ENCODE measurements at regions not wholly inside any gene's neighbourhood (a gene's known extent, or its start where the extent isn't known, plus 50 kb on each side); places are given as distances from the start of the nearest gene placed in this dataset.

DNA sequence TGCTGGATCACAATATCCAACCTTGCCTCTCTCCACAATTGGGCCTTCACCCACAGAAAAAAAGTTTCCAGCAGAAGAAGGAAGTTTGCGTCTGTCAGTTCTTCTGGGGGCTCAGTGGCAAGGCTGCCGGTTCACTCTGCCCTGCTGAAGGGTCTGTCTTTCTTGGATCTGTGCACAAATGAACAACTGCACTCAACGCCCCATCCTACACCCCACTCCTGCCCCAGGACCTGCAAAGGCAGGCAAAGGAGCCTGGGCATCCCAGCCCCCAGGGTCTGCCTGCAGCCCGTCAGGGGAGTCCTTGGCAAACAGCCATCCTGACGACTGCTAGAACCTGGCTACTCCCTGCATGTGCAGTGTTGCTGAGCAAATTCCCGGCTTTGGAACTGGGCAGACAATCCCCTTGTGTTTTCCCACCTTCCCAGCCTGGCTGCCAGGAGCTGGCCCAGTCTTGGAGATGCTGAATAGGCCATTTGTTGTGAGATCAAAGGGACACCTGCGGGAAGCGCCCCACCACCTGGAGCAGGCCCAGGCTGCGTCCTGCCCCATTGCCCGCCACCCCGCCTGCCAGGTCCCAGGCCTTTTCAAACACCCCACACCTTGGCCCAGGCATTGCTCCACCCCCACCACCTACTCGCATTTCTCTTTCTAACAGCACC lies 311.9 kb downstream of the BCL11B start:
- DNase-seq (ENCODE audit: insufficient read length, low spot score) (no peak), FAIRE-seq (no peak)
- TF ChIP-seq, protein P1, sequence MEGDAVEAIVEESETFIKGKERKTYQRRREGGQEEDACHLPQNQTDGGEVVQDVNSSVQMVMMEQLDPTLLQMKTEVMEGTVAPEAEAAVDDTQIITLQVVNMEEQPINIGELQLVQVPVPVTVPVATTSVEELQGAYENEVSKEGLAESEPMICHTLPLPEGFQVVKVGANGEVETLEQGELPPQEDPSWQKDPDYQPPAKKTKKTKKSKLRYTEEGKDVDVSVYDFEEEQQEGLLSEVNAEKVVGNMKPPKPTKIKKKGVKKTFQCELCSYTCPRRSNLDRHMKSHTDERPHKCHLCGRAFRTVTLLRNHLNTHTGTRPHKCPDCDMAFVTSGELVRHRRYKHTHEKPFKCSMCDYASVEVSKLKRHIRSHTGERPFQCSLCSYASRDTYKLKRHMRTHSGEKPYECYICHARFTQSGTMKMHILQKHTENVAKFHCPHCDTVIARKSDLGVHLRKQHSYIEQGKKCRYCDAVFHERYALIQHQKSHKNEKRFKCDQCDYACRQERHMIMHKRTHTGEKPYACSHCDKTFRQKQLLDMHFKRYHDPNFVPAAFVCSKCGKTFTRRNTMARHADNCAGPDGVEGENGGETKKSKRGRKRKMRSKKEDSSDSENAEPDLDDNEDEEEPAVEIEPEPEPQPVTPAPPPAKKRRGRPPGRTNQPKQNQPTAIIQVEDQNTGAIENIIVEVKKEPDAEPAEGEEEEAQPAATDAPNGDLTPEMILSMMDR (IDR thresholded peaks at IDR 0.05; ENCODE audit: insufficient read depth, missing control alignments) = no peak

DNA sequence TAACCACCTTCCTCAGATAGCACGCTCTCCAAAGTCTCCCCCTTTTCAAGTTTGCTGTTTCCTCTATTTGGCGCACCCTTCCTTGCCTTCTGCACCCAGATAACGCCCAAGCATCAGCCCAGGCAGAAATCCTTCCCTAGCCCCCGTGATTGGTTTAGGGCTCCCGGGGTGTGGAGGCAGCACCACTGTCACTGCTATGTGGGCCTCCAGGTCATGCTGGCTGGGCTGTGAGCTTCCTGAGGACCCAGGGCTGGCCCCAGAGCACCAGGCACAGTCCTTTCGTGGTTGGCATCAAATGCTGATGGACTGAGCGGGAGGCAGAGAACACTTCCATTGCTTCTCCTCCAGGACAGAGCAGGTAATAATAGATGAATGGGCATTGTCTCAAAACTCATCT lies 311.4 kb downstream of the BCL11B start:
- TF ChIP-seq, protein P1 (IDR thresholded peaks at IDR 0.05; ENCODE audit: insufficient read depth, missing control alignments) = no peak
- FAIRE-seq = no peak

DNA sequence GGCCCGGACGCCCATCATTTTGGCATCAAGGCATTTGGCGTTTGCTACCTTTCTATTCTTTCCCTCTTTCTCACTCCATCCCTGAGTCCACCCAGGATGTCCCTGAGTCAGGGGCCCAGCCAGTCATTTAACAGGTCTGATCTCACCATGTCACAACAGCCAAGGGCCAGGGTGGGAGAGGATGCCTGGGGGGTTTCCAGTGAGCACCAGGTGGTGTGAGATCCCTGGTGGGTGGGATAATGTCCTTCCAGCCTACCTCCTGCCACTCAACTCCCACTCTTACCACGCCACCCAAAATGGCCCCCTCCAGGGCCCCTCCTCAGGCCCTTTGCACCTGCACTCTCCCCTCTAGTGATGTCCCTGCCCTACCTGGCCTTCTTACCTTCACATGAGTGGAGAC lies 310.8 kb downstream of the BCL11B start:
- no peak for FAIRE-seq
- TF ChIP-seq, protein P1 (IDR thresholded peaks at IDR 0.05; ENCODE audit: insufficient read depth, missing control alignments) = no peak
- no peak for DNase-seq (ENCODE audit: insufficient read length, low spot score)

More for the DNA sequence above, 311.4 kb downstream of the BCL11B start:
- DNase-seq (ENCODE audit: insufficient read length, low spot score) = no peak

DNA sequence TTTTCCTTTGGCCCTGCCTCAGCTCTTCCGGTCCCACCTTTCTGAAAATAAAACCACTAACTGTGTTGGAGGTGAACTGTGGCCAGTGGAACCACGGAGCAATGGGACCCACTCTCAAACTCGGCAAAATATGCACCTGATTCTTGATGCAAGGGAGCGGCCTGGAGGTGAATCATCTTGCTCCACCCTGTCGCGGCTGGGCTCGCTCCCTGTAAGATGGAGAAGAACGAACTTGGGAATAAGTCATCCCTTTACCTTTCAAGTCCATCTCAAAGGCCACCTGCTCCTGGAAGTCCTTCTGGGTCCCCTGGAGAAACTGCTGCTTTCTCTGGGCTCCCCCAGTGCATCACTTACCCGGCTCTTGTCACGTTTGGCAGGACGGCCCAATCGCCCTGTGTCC lies 309.9 kb downstream of the BCL11B start:
- no peak for DNase-seq (ENCODE audit: insufficient read length, low spot score)
- TF ChIP-seq, protein P1 (IDR thresholded peaks at IDR 0.05; ENCODE audit: insufficient read depth, missing control alignments) = no peak
- FAIRE-seq = no peak

DNA sequence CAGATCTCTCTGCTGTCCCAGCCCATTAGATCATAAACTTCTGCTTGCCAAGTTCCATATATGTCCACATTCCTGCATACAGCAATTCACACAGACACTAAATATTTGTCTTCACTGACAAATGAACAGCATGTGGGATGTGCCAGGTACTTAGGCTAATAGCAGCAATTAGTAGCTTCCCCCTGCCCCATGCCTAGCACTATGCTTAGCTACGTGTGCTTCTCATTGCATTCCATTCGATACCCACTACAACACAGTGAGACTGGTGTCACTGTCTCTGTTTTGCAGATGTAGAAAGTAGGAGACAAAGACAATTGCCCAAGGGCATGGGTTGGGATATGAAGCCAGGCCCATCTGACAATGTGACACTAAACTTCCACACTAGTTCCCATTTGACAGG lies 308.4 kb downstream of the BCL11B start:
- FAIRE-seq (no peak), DNase-seq (ENCODE audit: insufficient read length, low spot score) (no peak)
- TF ChIP-seq, protein P1 (IDR thresholded peaks at IDR 0.05; ENCODE audit: insufficient read depth, missing control alignments) = no peak

DNA sequence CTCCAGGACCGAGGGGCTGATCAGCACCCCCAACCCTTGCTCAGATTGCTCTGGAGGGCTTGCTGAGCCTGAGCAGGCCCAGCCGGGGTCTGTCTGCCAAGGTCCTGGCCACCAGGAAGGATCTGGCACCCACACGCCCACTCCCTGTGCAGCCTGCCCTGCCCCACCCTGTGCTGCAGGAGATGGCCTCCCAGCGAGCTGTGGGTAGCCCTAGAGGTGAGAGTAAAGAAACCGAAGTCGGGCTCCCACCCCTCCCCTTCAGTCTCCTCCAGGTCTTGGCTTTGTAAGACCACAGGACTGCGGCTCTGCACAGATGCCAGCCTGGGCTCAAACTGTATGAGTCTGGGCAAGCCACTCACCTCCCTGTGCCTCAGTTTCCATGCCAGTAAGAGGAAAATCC lies 307.8 kb downstream of the BCL11B start:
- TF ChIP-seq, protein P1 (IDR thresholded peaks at IDR 0.05; ENCODE audit: insufficient read depth, missing control alignments) = no peak
- no peak for FAIRE-seq

DNA sequence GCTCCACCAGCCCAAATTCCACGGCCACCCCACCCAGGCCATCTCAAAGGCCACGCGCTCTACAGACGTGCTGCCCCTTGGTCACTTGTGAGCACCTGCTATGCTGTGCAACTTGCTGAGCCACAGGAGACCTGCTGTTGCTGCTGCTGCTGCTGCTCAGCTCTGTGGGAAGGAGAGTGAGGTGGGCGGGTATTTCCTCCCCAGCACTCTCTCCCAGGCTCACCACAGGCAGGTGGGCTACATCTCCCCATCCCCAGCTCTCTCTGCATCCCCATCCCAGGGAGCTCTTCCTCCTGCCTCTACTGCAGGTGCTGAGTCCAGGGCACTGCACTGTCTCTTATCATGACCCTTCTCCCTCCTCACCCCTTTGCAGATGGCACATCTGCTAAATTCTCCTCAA lies 306.9 kb downstream of the BCL11B start:
- no peak for FAIRE-seq

More for the DNA sequence above, 307.8 kb downstream of the BCL11B start:
- DNase-seq (ENCODE audit: insufficient read length, low spot score) = no peak

More for the DNA sequence above, 306.9 kb downstream of the BCL11B start:
- DNase-seq (ENCODE audit: insufficient read length, low spot score) = no peak
- TF ChIP-seq, protein P1 (IDR thresholded peaks at IDR 0.05; ENCODE audit: insufficient read depth, missing control alignments) = no peak
